ENCODE measurements at regions not wholly inside any gene's neighbourhood (a gene's known extent, or its start where the extent isn't known, plus 50 kb on each side); places are given as distances from the start of the nearest gene placed in this dataset.

- H3K4me1 ChIP-seq (replicated peaks in 1 of 2), result peaks cover 18 to 28% of the 10 kb centered on the region in 2 donors
- peak in 3 of 8 experiments; percentile 33 to 50 (median 46) for ATAC-seq (replicated peaks in 6 of 8)
- 42 to 95% (median 85%) methylated on average over 3 to 4 of the region's 4 CpGs; no CpG with 5 or more reads in 2 of the 10 experiments for WGBS, 10 experiments
- in situ Hi-C loops (cut with MboI; ENCODE audit: low pct_unique_long_range_greater_than_20kb in 2 of 9, low sequenced_read_pairs in 9 of 9, unreplicated experiment in 9 of 9), result no loop called here
- H3K27ac ChIP-seq, result no peak overlapping the region
- no peak overlapping the region for H3K4me3 ChIP-seq
Observed at GRCh38 chr10:125397608-125398007, 237.2 kb upstream of the CTBP2 start.

DNA sequence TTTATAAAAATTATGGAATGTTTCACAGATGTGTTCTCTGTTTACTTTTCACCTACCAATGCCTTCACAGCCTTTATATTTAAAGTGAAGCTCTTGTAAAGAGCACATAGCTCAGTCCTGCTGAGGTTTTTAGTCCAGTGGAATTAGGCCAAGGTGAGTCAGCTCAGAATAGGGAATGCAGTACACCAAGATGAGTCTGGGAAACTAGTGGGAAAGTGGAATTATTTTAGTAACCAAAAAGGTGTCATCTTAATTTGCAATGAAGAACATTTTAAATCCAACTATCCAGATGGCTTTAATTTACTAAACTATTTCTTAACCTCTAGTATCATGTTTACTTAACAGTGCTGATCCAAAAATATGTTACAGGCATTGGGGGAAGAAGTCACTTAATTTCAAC, 236.3 kb upstream of the CTBP2 start:
- no peak overlapping the region for H3K4me3 ChIP-seq
- H3K4me1 ChIP-seq (replicated peaks in 1 of 2), result peaks cover 24 to 35% of the 10 kb centered on the region in 2 donors
- H3K27ac ChIP-seq, result no peak overlapping the region
- in situ Hi-C loops (cut with MboI; ENCODE audit: low pct_unique_long_range_greater_than_20kb in 2 of 9, low sequenced_read_pairs in 9 of 9, unreplicated experiment in 9 of 9), result no loop called here
- peak in 1 of 8 experiments; percentile 34 for ATAC-seq (replicated peaks in 6 of 8)

DNA sequence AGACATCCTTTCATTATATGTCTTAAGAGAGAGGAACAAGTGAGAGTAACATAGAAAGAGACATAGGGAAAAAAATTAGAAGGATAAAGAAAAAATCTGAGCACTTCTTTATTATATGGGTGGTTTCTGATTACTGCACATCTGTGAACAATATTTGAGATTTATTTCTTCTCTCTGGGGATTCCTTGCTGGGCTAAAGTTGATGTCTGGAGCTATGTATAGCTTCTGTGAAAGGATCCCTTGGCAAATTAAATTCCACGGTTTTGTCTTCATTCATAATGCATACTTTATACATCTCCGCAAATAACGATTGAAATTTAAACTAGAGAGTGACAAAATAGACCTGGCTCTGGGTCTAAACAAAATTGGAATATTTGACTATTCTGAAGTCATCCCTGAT, 232.2 kb upstream of the CTBP2 start:
- peaks cover 14 to 31% of the 10 kb centered on the region in 2 donors for H3K4me1 ChIP-seq (replicated peaks in 1 of 2)
- no peak overlapping the region for H3K4me3 ChIP-seq
- in situ Hi-C loops (cut with MboI; ENCODE audit: low pct_unique_long_range_greater_than_20kb in 2 of 9, low sequenced_read_pairs in 9 of 9, unreplicated experiment in 9 of 9), result no loop called here
- H3K27ac ChIP-seq, result peak overlapping the region; percentile 54 to 78
- WGBS, 10 experiments, result 0 to 83% (median 41%) methylated on average over 1 to 3 of the region's 3 CpGs
- ATAC-seq (replicated peaks in 6 of 8), result peak in 5 of 8 experiments; percentile 63 to 83 (median 78)

- peak in 6 of 8 experiments; percentile 26 to 96 (median 90) for ATAC-seq (replicated peaks in 6 of 8)
- in situ Hi-C loops (cut with MboI; ENCODE audit: low pct_unique_long_range_greater_than_20kb in 2 of 9, low sequenced_read_pairs in 9 of 9, unreplicated experiment in 9 of 9), result no loop called here
Observed at GRCh38 chr10:125392154-125392553, 231.8 kb upstream of the CTBP2 start.

DNA sequence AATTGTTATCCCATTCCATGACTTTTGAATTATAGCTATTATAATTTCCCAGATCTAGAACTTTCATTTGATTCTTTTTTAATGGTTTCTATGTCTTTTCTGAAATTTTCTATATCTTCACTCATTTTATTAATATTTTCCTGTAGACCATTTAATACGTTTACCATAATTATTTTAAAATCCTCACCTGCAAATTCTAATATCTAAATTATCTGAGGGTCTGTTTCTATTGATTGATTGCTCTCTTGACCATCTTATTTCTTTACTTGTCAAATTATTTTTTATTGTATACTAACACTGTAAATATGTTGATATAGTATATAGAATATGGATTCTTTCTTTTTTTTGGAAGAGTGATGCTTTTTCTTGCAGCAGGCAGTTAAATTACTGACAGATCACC, 229.3 kb upstream of the CTBP2 start:
- in situ Hi-C loops (cut with MboI; ENCODE audit: low pct_unique_long_range_greater_than_20kb in 2 of 9, low sequenced_read_pairs in 9 of 9, unreplicated experiment in 9 of 9), result no loop called here
- Histone ChIP-seq H3K4me1 (replicated peaks in 1 of 2) (peaks cover 13 to 25% of the 10 kb centered on the region in 2 donors), H3K4me3 (no peak overlapping the region), H3K27ac (no peak overlapping the region)
- no peak for ATAC-seq (replicated peaks in 6 of 8)
- WGBS, 10 experiments, result 0 to 83% (median 56%) methylated on average over 1 of the region's 1 CpG; no CpG with 5 or more reads in 1 of the 10 experiments

More at GRCh38 chr10:125392154-125392553, 231.8 kb upstream of the CTBP2 start:
- H3K4me3 ChIP-seq, result no peak overlapping the region
- peaks cover 13 to 26% of the 10 kb centered on the region in 2 donors for H3K4me1 ChIP-seq (replicated peaks in 1 of 2)
- peak overlapping the region; percentile 54 to 78 for H3K27ac ChIP-seq
- 12 to 67% (median 50%) methylated on average over 1 to 3 of the region's 3 CpGs; no CpG with 5 or more reads in 1 of the 10 experiments for WGBS, 10 experiments

- ATAC-seq (replicated peaks in 6 of 8), result no peak
- H3K4me3 ChIP-seq, result no peak overlapping the region
- 38 to 73% (median 62%) methylated on average over 3 to 4 of the region's 4 CpGs; no CpG with 5 or more reads in 1 of the 10 experiments for WGBS, 10 experiments
- H3K27ac ChIP-seq, result no peak overlapping the region
- H3K4me1 ChIP-seq (replicated peaks in 1 of 2), result no peaks in the 10 kb centered on the region
- in situ Hi-C loops (cut with MboI; ENCODE audit: low pct_unique_long_range_greater_than_20kb in 2 of 9, low sequenced_read_pairs in 9 of 9, unreplicated experiment in 9 of 9), result no loop called here
Observed at GRCh38 chr10:125379592-125379991, 219.2 kb upstream of the CTBP2 start.

- Histone ChIP-seq H3K4me1 (replicated peaks in 1 of 2) (peaks cover 0 to 2% of the 10 kb centered on the region in 2 donors), H3K4me3 (no peak overlapping the region), H3K27ac (no peak overlapping the region)
- in situ Hi-C loops (cut with MboI; ENCODE audit: low pct_unique_long_range_greater_than_20kb in 2 of 9, low sequenced_read_pairs in 9 of 9, unreplicated experiment in 9 of 9), result no loop called here
- no peak for ATAC-seq (replicated peaks in 6 of 8)
Observed at GRCh38 chr10:125377368-125377767, 217.0 kb upstream of the CTBP2 start.

DNA sequence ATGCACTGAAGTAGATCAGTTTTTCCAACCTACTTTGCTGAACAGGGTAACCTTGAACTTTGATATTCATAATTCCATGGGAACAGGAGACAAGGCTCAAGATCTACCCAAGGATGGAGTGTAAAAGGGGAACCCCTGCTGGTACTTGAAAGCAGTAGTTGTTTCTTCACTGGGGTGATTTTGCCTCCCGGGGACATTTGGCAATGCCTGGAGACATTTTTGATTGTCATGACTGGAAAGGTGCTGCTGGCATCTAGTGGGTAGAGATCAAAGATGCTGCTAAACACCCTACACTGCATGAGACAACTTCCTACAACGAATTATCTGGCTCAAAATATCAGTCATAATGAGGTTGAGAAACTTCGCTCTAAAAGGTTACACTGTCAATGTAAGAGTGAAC, 214.8 kb upstream of the CTBP2 start:
- ATAC-seq (replicated peaks in 6 of 8), result no peak
- in situ Hi-C loops (cut with MboI; ENCODE audit: low pct_unique_long_range_greater_than_20kb in 2 of 9, low sequenced_read_pairs in 9 of 9, unreplicated experiment in 9 of 9), result no loop called here
- H3K4me3 ChIP-seq, result no peak overlapping the region
- WGBS, 10 experiments, result 40 to 90% (median 52%) methylated on average over 1 to 3 of the region's 3 CpGs; no CpG with 5 or more reads in 3 of the 10 experiments
- H3K4me1 ChIP-seq (replicated peaks in 1 of 2), result peaks cover 4 to 16% of the 10 kb centered on the region in 2 donors
- no peak overlapping the region for H3K27ac ChIP-seq

- ATAC-seq (replicated peaks in 6 of 8), result no peak
- no peak overlapping the region for H3K27ac ChIP-seq
- WGBS, 10 experiments, result 43 to 100% (median 84%) methylated on average over 1 to 6 of the region's 6 CpGs
- H3K4me1 ChIP-seq (replicated peaks in 1 of 2), result peaks cover 8 to 26% of the 10 kb centered on the region in 2 donors
- in situ Hi-C loops (cut with MboI; ENCODE audit: low pct_unique_long_range_greater_than_20kb in 2 of 9, low sequenced_read_pairs in 9 of 9, unreplicated experiment in 9 of 9), result no loop called here
- no peak overlapping the region for H3K4me3 ChIP-seq
Observed at GRCh38 chr10:125373546-125373945, 213.2 kb upstream of the CTBP2 start.

DNA sequence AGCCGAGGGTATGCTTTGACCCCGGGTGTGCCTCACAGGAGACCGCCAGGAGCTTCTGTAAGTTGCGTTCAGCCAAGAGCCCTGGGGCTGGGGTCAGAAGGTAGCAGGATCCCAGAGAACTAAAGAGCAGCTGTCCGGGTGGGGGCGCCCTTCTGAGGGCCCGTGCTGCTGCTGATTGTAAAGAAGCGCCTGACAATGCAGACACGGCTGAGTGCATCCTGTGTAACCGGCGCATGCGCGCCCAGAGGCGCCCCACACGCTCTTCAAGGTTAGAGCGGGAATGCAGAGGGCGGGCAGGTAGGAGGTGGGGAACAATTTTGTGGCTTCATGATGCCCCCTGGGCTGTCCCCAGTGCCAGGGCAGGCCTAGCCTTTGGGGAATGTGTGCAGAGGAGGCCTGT, 210.2 kb upstream of the CTBP2 start:
- Histone ChIP-seq H3K4me3 (no peak overlapping the region), H3K4me1 (replicated peaks in 1 of 2) (peaks cover 8 to 26% of the 10 kb centered on the region in 2 donors), H3K27ac (peak overlapping the region in 1 of 2 donors; percentile 54)
- peak in 5 of 8 experiments; percentile 45 to 86 (median 66) for ATAC-seq (replicated peaks in 6 of 8)
- in situ Hi-C loops (cut with MboI; ENCODE audit: low pct_unique_long_range_greater_than_20kb in 2 of 9, low sequenced_read_pairs in 9 of 9, unreplicated experiment in 9 of 9), result no loop called here
- WGBS, 10 experiments, result 0 to 100% (median 42%) methylated on average over 1 to 8 of the region's 17 CpGs; no CpG with 5 or more reads in 1 of the 10 experiments

- in situ Hi-C loops (cut with MboI; ENCODE audit: low pct_unique_long_range_greater_than_20kb in 2 of 9, low sequenced_read_pairs in 9 of 9, unreplicated experiment in 9 of 9), result no loop called here
- H3K27ac ChIP-seq, result peak overlapping the region in 1 of 2 donors; percentile 38
- peaks cover 8 to 26% of the 10 kb centered on the region in 2 donors for H3K4me1 ChIP-seq (replicated peaks in 1 of 2)
- 42 to 95% (median 84%) methylated on average over 4 to 12 of the region's 12 CpGs for WGBS, 10 experiments
- no peak for ATAC-seq (replicated peaks in 6 of 8)
- H3K4me3 ChIP-seq, result no peak overlapping the region
Observed at GRCh38 chr10:125369382-125370326, 209.3 kb upstream of the CTBP2 start.

- Histone ChIP-seq H3K4me1 (replicated peaks in 1 of 2) (peaks cover 8 to 26% of the 10 kb centered on the region in 2 donors), H3K27ac (no peak overlapping the region), H3K4me3 (no peak overlapping the region)
- no peak for ATAC-seq (replicated peaks in 6 of 8)
- 0 to 100% (median 86%) methylated on average over 1 of the region's 1 CpG; no CpG with 5 or more reads in 3 of the 10 experiments for WGBS, 10 experiments
- in situ Hi-C loops (cut with MboI; ENCODE audit: low pct_unique_long_range_greater_than_20kb in 2 of 9, low sequenced_read_pairs in 9 of 9, unreplicated experiment in 9 of 9), result no loop called here
Observed at GRCh38 chr10:125368146-125368545, 207.8 kb upstream of the CTBP2 start.

DNA sequence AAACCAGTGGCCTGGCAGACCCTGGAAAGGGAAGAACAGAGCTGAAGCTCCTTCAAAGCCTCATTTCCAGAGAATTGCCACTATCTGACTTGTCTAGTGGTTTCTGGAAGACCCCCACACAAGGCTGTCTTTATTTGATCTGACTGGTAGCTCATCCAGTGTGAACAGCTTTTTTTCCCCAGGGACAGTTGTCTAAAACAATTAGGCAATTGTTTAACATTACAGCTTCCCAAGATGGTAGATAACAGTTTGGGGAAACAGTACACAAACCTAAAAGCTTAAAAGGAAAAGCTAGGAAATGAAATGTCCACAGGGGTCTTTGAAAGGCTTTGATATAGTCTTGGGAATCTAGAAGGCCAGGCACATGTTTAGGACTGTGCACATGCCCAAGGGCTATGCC, 203.4 kb upstream of the CTBP2 start:
- ATAC-seq (replicated peaks in 6 of 8), result no peak
- no peak overlapping the region for H3K27ac ChIP-seq
- in situ Hi-C loops (cut with MboI; ENCODE audit: low pct_unique_long_range_greater_than_20kb in 2 of 9, low sequenced_read_pairs in 9 of 9, unreplicated experiment in 9 of 9), result no loop called here

More for the DNA sequence above, 203.4 kb upstream of the CTBP2 start:
- Histone ChIP-seq H3K4me1 (replicated peaks in 1 of 2) (no peaks in the 10 kb centered on the region), H3K4me3 (no peak overlapping the region)
